Anterior cingulate cortex (tissue), 58 donors: ENCODE measurements at regions not wholly inside any gene's neighbourhood (a gene's known extent, or its start where the extent isn't known, plus 50 kb on each side); places are given as distances from the start of the nearest gene placed in this dataset.

Experiments used
- DNase-seq, 58 donors: peaks; one replicate each; lab custom pipeline; 2025; lab: John Stamatoyannopoulos, UW

DNA sequence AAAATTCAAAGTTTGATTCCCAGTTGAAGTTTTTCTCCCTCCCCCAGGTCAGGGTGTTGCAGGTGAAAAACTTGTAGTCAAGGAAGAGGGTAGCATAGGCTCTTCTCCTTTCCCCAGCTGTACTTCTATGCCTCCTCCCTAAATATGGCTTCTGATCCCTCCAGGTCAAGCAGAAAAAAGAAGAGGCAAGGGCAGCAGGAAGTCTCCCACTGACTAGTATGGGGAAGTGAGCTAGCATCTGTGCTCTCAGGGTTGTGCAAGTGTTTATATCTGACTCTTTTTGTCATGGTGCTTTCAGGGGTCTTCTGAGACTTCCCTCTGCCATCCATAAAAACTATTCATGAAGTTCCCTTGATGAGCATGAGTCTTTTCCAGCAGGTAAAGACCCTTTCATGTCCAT lies 76.0 kb downstream of the ATPSCKMT start:
- DNase-seq: peak in 1 of 58 donors; percentile 2

DNA sequence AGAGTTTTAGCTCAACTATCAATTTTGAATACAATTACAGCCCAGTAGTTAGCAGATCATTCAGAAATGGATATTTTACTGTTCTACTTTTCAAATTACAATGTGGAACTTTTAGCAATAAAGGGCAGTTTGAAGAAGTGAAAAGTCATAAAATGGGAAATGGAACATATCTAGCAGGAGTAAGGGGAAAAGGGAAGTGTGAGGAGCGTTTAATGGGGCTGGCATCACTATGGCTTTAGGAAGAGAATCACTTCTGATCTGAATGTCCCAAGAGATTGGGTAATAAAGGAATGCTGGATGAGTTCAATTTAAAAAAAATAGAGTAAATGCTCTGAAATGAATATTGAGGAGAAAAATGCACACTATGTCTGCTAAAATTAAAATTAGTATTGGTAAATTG lies 77.4 kb downstream of the ATPSCKMT start:
- no peak for DNase-seq

DNA sequence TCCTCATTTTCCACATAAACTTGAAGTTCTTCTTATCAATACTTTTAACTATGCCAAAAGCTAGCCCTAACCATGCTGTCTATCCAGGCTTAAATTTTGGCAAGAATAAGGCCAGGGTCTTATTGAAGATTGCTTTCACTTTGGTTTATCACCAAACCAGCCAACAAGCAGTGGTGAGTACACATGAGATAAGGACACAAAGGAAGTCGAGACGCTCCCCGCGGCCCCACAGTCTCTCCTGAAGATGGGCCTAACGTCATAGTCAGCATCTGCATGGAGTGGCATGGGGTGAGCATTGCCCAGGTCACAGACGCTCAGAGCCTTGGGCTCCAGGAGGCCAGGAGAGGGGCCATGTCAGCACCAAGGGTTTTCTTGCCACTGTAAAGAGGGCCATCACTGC lies 80.3 kb downstream of the ATPSCKMT start:
- no peak for DNase-seq

DNA sequence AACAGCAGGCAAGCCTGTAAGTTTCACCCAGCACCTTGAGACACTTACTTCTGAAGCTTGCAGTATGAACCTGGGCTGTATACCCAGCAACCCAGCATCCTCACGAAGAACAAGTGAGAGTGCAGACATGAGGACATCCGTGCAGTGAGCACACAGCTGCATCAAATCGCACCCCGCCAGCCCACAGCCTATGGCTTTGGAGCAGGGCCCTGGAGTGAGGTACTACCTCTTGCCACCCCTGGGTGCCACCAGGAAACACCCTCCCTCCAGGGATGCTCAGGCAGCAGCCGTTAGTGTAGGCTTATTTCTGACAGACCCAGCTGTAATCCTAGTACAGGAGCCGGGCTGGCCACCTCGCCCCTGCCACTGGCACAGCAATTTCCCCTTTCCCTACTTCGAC lies 81.4 kb downstream of the ATPSCKMT start:
- DNase-seq: no peak

DNA sequence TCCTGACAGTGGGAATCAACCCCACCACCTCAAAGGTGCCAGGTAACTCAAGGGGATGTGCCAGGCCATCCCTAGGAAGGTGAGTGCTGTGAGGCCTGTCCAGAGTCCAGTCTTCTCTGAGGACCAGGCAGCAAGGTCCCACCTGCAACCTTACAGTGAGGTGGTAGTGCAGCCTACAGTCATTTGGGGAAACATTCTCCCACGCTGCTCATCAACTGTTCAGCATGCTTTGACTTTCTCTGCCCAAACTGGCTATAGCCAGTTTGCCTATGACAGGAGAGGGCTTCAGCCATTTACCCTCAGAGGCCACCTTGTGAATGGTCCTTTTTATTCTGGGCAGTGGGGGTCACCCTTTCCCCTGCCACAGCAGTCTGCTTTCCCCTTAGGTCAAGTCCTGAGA lies 81.9 kb downstream of the ATPSCKMT start:
- no peak for DNase-seq

DNA sequence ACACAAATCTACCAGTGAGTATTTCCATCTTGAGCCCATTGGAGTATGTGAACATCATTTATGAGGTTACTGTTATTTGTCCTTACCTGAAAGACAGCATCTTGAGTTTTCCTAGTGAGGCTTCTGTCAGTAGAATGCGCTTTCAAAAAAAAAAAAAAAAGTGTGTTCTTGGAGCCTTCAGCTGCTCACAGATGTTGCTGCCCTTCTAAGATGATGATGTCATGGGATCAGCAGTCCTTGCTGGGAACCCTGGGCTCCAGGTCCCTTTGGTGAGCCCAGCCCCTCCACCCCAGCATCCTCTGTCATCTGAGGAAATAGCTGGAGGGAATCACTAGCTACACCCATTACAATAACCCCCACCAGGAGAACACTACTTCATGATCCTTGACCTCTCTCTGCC lies 83.3 kb downstream of the ATPSCKMT start:
- no peak for DNase-seq

- no peak for DNase-seq
Observed at GRCh38 chr5:10162468-10162867, 87.2 kb downstream of the ATPSCKMT start.

DNA sequence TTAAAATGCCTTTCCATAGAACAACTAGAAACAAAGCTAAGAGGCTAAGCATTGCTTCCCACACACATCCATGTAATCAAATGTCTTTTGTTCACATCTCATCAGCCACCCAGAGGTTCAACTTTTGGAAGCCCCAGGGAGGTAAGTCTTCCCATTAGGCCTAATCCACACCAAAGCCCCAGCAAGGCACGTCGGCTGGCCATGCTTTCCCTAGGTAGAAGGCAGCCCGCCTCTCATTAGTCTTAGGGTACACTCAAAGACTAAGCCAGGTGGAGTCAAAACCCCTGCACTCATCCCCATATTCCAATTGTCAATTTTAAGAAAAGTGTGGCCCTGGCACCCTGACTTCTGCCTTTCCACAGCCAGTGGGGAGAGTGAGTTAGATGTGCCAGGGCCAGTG lies 87.9 kb downstream of the ATPSCKMT start:
- DNase-seq: no peak

DNA sequence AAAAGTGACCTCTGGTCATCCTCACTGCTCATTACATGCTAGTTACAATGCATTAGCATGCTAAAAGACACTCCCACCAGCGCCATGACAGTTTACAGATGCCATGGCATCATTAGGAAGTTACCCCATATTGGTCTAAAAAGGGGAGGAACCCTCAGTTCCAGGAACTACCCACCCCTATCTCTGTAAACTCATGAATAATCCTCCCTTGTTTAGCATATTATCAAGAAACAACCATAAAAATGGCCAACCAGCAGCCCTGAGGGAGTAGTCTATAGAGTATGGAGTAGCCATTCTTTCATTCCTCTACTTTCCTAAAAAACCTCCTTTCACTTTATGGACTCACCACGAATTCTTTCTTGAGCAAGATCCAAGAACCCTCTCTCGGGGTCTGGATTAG lies 89.4 kb downstream of the ATPSCKMT start:
- no peak for DNase-seq

GRCh38 chr5:10158886-10159285 lies 90.8 kb downstream of the ATPSCKMT start:
- no peak for DNase-seq

DNA sequence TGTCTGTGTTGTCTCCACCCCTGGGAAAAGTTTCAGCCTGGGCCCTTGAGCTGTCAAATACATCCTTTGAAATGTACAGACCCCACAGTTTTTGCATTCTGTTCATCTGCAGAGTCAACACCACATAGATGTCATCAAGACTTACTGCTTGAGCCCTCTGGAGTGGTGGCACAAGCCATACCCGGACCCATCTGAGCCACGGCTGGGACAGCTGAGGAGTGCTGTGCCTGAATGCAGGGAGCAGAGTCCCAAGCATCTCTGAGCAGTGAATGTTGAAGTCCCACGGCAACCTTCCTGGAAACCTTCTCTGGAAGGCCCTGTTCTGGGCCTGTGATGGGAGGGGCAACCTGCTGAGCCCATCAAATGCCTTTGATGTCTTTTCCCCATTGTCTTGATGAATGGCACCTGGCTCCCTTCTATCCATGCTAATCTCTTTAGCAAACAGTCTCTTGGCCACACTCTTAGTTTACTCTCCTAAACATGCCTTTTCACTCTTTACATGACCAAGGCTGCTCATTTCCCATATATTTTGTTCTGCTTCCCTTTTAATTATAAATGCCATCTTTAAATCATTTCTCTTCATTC lies 92.5 kb downstream of the ATPSCKMT start:
- no peak for DNase-seq

GRCh38 chr5:10155897-10156667 lies 93.6 kb downstream of the ATPSCKMT start:
- no peak for DNase-seq

DNA sequence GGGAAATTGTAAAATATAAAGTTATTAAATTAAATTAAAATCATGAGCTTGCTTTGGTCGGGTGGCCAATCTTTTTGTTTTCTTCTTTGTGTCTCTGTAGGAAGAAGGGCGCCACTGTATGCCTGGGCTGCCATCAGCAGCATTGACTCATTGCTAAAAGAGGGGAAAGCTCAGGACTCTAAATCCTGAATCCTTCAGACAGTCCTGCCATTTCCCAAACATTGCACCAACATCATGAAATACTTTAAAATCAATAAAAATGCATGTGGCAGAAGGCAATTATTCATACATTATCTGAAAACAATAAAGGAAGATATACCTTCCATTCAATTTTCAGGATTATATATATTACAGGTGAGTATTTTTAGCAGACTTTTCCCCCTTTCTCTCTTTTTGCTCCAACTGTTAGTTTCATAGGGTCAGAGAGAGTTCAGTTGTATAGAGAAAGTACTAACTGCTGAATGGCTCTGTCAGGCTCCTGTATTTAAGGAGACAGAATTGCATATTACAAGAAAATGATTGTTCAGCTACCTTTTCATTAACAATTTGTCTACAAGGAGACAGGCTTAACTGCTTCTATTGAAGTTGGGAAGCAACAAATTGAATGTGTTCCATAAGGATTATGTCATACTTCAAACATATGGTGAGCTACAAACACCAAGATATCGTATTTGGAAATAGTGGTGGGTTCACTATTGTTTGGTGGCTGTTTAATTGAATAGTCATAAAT lies 95.7 kb downstream of the ATPSCKMT start:
- DNase-seq: no peak

- DNase-seq: no peak
Observed at GRCh38 chr5:10153394-10153793, 96.3 kb downstream of the ATPSCKMT start.

GRCh38 chr5:10151656-10152055 lies 98.0 kb downstream of the ATPSCKMT start:
- DNase-seq: no peak

GRCh38 chr5:10149911-10150310 lies 99.8 kb downstream of the ATPSCKMT start:
- no peak for DNase-seq

- DNase-seq: peak in 1 of 58 donors; percentile 11
Observed at GRCh38 chr5:10145923-10146401, 103.7 kb downstream of the ATPSCKMT start.

GRCh38 chr5:10144040-10144439 lies 105.6 kb downstream of the ATPSCKMT start:
- no peak for DNase-seq

DNA sequence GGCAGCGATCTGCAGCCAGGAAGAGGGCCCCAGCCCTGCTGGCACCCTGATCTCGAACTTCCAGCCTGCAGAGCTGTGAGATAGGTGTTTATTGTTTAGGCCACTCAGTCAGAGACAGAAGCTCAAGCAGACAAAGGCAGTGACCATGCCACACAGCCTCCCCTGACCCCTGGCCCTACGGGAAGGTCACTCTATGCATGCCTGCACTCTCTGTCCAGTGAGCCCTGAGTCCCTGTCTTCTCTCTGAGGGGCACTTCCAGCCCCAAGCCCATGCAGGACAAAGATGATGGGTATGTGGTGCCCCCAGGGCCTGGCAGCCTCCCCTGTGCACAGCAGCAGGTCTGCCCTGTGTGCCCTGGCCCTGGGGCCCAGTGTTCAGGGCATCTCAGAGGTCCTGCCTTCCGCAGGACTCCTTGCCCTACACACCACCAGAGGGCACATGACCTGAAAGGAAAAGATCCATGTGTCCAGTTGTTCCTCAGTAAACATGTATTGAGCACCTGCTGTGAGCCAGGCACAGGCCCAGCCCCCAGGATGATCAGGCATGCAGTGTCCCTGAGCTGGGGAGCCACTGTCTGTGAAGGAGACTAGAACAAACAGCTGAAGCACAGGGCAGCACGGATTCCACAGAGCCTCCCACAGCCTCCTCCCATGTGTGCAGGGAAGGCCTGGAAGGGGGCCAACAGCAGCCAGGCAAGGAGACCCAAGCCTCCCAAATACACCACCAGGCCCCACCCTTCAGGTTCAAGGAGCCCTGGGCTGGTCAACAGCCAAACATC lies 109.3 kb downstream of the ATPSCKMT start:
- peak in 1 of 58 donors; percentile 23 for DNase-seq

- DNase-seq: peak in 23 of 58 donors; percentile 14 to 72 (median 39)
Observed at GRCh38 chr5:10138395-10139057, 111.2 kb downstream of the ATPSCKMT start.
